SK-N-SH (cell line): ENCODE measurements at regions not wholly inside any gene's neighbourhood (a gene's known extent, or its start where the extent isn't known, plus 50 kb on each side); places are given as distances from the start of the nearest gene placed in this dataset.

Experiments used
- CTCF ChIA-PET: fragments of 300-600, 350-600 bp; formaldehyde crosslinking; extraction: SDS; loops from one replicate; lab custom pipeline; 2021; lab: Yijun Ruan, JAX
- POLR2A ChIA-PET: fragments of 350-600 bp; sonication (Branson Sonifier 250); formaldehyde crosslinking; extraction: SDS; loops from one replicate; lab custom pipeline; 2020; ENCODE audit warnings: antibody characterized with exemption, inconsistent platforms; lab: Yijun Ruan, JAX
- DNase-seq: peaks from one replicate; pipeline ENCODE4 v3.0.0; 2012
- H2AFZ ChIP-seq: fragments of 200-600 bp; sonication (generic); 2 replicates; pipeline ENCODE4 v1.8.1; 2016; ENCODE audit warnings: antibody characterized with exemption, mild to moderate bottlenecking, low read depth
- H3F3A ChIP-seq: fragments of 200-600 bp; sonication (generic); replicated peaks from 2 replicates; pipeline ENCODE3; 2016; ENCODE audit warnings: antibody characterized with exemption, mild to moderate bottlenecking; ENCODE audit not compliant: insufficient read depth
- H3K27ac ChIP-seq, 2 experiments: fragments of 200-500 bp in 1 of 2; fragments of 200-600 bp in 1 of 2; sonication (Bioruptor generic) in 1 of 2; sonication (generic), shearing (Covaris generic) in 1 of 2; 2 replicates each; pipeline versions ENCODE4 v1.5.1 to v1.6.1; 2014 to 2016; ENCODE audit warnings: low read depth in 2 of 2, inconsistent platforms in 1 of 2, low read length in 1 of 2, mild to moderate bottlenecking in 1 of 2, mixed read lengths in 1 of 2
- H3K27me3 ChIP-seq: fragments of 200-600 bp; sonication (generic), shearing (Covaris generic); 2 replicates; pipeline ENCODE4 v1.6.1; 2016; ENCODE audit warnings: mixed run types; ENCODE audit not compliant: insufficient read depth
- H3K36me3 ChIP-seq, 2 experiments: fragments of 200-500 bp in 1 of 2; fragments of 200-600 bp in 1 of 2; sonication (Bioruptor generic) in 1 of 2; sonication (generic) in 1 of 2; replicated peaks in 1 of 2; 2 replicates each; pipeline versions ENCODE3 to v1.5.1; 2014 to 2016; ENCODE audit warnings: low read length in 1 of 2, mild to moderate bottlenecking in 1 of 2; ENCODE audit not compliant: insufficient read depth in 2 of 2, control insufficient read depth in 1 of 2
- H3K4me1 ChIP-seq, 2 experiments: fragments of 200-500 bp in 1 of 2; fragments of 200-600 bp in 1 of 2; sonication (Bioruptor generic) in 1 of 2; sonication (generic), shearing (Covaris generic) in 1 of 2; 2 replicates each; pipeline versions ENCODE4 v1.5.1 to v1.6.1; 2014 to 2016; ENCODE audit warnings: low read depth in 1 of 2, low read length in 1 of 2, mixed run types in 1 of 2; ENCODE audit not compliant: insufficient read depth in 2 of 2, control insufficient read depth in 1 of 2
- H3K4me2 ChIP-seq: fragments of 200-600 bp; sonication (generic), shearing (Covaris generic); 2 replicates; pipeline ENCODE4 v1.6.1; 2017; ENCODE audit warnings: mixed run types
- H3K4me3 ChIP-seq, 2 experiments: fragments of 200-500 bp in 1 of 2; fragments of 200-600 bp in 1 of 2; sonication (Bioruptor generic) in 1 of 2; sonication (generic), shearing (Covaris generic) in 1 of 2; 2 replicates each; pipeline versions ENCODE4 v1.5.1 to v1.8.1; 2014 to 2016; ENCODE audit warnings: low read depth in 2 of 2, inconsistent platforms in 1 of 2, low read length in 1 of 2, mild to moderate bottlenecking in 1 of 2, mixed read lengths in 1 of 2, moderate library complexity in 1 of 2
- H3K79me2 ChIP-seq: fragments of 200-600 bp; sonication (generic); 2 replicates; pipeline ENCODE4 v1.8.1; 2017; ENCODE audit warnings: mild to moderate bottlenecking; ENCODE audit not compliant: insufficient read depth
- H3K9ac ChIP-seq: fragments of 200-600 bp; sonication (generic); 2 replicates; pipeline ENCODE4 v1.6.1; 2017; ENCODE audit warnings: mixed run types
- H3K9me2 ChIP-seq: fragments of 200-600 bp; sonication (generic); 2 replicates; pipeline ENCODE4 v1.6.1; 2017; ENCODE audit warnings: mixed run types
- H3K9me3 ChIP-seq: fragments of 200-600 bp; sonication (generic); 2 replicates; pipeline ENCODE4 v1.6.1; 2017; ENCODE audit warnings: mixed run types, mild to moderate bottlenecking, moderate library complexity
- H4K20me1 ChIP-seq: fragments of 200-600 bp; sonication (generic); 2 replicates; pipeline ENCODE4 v1.6.1; 2017; ENCODE audit warnings: mild to moderate bottlenecking, mixed run types; ENCODE audit not compliant: insufficient read depth
- ELF1 ChIP-seq: IDR thresholded peaks from 2 replicates; pipeline ENCODE4 v1.4.0; 2012
- EP300 ChIP-seq, 2 experiments: IDR thresholded peaks; 2 replicates each; pipeline versions ENCODE4 v1.4.0 to v1.6.1; 2012; ENCODE audit warnings: borderline replicate concordance in 1 of 2, low read depth in 1 of 2, low read length in 1 of 2
- FOSL2 ChIP-seq: IDR thresholded peaks from 2 replicates; pipeline ENCODE4 v1.4.0; 2012; ENCODE audit warnings: low read depth, mild to moderate bottlenecking, moderate library complexity, borderline replicate concordance
- GABPA ChIP-seq: IDR thresholded peaks from 2 replicates; pipeline ENCODE4 v1.4.0; 2012; ENCODE audit warnings: low read depth, mild to moderate bottlenecking
- JUND ChIP-seq: IDR thresholded peaks from 2 replicates; pipeline ENCODE4 v1.4.0; 2012
- NFIC ChIP-seq: IDR thresholded peaks from 2 replicates; pipeline ENCODE4 v1.4.0; 2012; ENCODE audit warnings: borderline replicate concordance
- POLR2AphosphoS5 ChIP-seq: IDR thresholded peaks from 2 replicates; pipeline ENCODE4 v1.6.1; 2012; ENCODE audit warnings: low read depth, low read length
- RAD21 ChIP-seq: IDR thresholded peaks from 2 replicates; pipeline ENCODE4 v1.6.1; 2012; ENCODE audit warnings: mild to moderate bottlenecking, low read length
- RCOR1 ChIP-seq: fragments of 150-350 bp; IDR thresholded peaks from 2 replicates; pipeline ENCODE4 v1.6.1; 2017; ENCODE audit warnings: antibody characterized with exemption, low read length
- RXRA ChIP-seq: IDR thresholded peaks from 2 replicates; pipeline ENCODE4 v1.4.0; 2012; ENCODE audit warnings: low read depth, mild to moderate bottlenecking, borderline replicate concordance
- SIN3A ChIP-seq: IDR thresholded peaks from 2 replicates; pipeline ENCODE4 v1.6.1; 2012; ENCODE audit warnings: low read depth, mild to moderate bottlenecking, low read length, moderate library complexity, borderline replicate concordance
- SMC3 ChIP-seq: IDR thresholded peaks from 2 replicates; pipeline ENCODE4 v1.6.1; 2012; ENCODE audit warnings: low read depth, low read length, improper control_type of control experiment
- TAF1 ChIP-seq: IDR thresholded peaks from 2 replicates; pipeline ENCODE4 v1.6.1; 2012; ENCODE audit warnings: low read depth, mild to moderate bottlenecking, low read length, moderate library complexity, borderline replicate concordance
- TCF12 ChIP-seq: IDR thresholded peaks from 2 replicates; pipeline ENCODE4 v1.4.0; 2012
- TEAD4 ChIP-seq: IDR thresholded peaks from 2 replicates; pipeline ENCODE4 v1.4.0; 2012; ENCODE audit warnings: mild to moderate bottlenecking, borderline replicate concordance; ENCODE audit not compliant: insufficient read depth
- WGBS: methylation state at CpG from one replicate; pipeline ENCODE4 v1.1.6; 2017; ENCODE audit warnings: low lambda C conversion rate; 5-methylcytosine and 5-hydroxymethylcytosine counted together
- TF ChIP-seq, protein P1 (sequence below): IDR thresholded peaks from 2 replicates; pipeline ENCODE4 v1.4.0; 2012; ENCODE audit warnings: low read depth
- TF ChIP-seq, protein P2 (sequence below): IDR thresholded peaks from 2 replicates; pipeline ENCODE4; 2012
- TF ChIP-seq, protein P3 (sequence below): fragments of 150-350 bp; IDR thresholded peaks from 2 replicates; pipeline ENCODE4 v1.6.1; 2017; ENCODE audit warnings: antibody characterized with exemption, low read length, low read depth, borderline replicate concordance
- TF ChIP-seq, protein P4 (sequence below): fragments of 200-600 bp; sonication (generic); IDR thresholded peaks from 2 replicates; pipeline ENCODE4 v1.6.1; 2017; ENCODE audit warnings: antibody characterized with exemption, mild to moderate bottlenecking, moderate library complexity

DNA sequence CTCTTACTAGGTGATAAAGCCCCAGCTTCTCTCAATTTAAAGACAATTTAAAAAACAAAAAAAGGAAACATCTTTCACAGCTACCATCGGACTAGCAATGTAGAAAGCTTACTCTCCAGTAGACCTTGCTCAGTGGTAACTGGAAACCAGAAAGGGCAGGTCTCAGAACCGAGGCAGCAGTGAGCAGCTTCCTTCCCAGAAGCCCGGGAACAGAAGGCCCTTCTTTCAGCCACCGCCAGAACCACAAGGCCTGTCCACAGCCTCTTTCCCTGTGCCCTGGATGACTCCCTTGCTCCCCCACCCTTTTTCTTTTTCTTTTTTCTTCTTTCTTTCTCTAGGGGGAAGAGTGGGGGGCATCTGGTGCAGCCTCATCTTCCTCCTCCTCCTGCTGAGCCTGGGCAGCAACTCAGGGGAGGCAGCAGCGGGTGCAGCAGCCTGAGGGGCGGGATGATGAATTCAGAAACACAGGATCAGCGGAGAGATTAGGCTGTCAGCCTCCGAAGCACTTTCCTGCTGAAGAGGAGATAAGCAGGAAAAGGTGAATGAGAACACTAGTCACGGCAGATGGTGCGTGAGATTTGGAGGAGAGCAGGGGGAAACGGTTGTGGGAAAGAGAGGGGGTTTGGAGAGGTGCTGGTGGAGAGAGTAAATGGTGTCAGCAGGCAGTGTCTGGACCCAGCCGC lies 158.5 kb downstream of the ID4 start (continued):
- TF ChIP-seq RCOR1 (no peak), TCF12 (no peak), TAF1 (no peak)

DNA sequence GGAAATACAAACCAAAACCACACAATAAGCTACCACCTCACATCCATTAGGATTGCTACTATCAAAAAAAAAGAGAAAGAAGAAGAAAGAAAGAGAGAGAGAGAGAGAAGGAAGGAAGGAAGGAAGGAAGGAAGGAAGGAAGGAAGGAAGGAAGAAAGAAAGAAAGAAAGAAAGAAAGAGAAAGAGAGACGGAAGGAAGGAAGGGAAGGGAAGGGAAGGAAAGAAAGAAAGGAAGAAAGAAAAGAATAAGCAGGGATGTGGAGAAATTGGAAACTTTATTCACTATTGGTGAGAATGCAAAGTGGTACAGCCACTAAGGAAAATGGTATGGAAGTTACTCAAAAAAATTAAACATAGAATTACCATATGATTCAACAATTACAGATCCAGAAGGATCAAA lies 159.9 kb downstream of the ID4 start:
- Histone ChIP-seq H3F3A (no peaks in the 10 kb centered on the region), H3K4me2 (no peak overlapping the region), H3K4me1 (no peaks in the 10 kb centered on the region), H3K4me3 (no peak overlapping the region), H2AFZ (no peak overlapping the region), H3K27ac (no peak overlapping the region), H3K27me3 (no peaks in the 10 kb centered on the region), H4K20me1 (no peaks in the 10 kb centered on the region), H3K9me2 (no peaks in the 10 kb centered on the region), H3K9ac (no peak overlapping the region), H3K36me3 (no peaks in the 10 kb centered on the region)
- CTCF ChIA-PET, result no interaction called here
- DNase-seq, result no peak
- POLR2A ChIA-PET, result no interaction called here
- WGBS, result 65% methylated on average over 1 of the region's 1 CpG
- TF ChIP-seq, protein P1, sequence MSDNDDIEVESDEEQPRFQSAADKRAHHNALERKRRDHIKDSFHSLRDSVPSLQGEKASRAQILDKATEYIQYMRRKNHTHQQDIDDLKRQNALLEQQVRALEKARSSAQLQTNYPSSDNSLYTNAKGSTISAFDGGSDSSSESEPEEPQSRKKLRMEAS, result no peak
- TF ChIP-seq, protein P2, sequence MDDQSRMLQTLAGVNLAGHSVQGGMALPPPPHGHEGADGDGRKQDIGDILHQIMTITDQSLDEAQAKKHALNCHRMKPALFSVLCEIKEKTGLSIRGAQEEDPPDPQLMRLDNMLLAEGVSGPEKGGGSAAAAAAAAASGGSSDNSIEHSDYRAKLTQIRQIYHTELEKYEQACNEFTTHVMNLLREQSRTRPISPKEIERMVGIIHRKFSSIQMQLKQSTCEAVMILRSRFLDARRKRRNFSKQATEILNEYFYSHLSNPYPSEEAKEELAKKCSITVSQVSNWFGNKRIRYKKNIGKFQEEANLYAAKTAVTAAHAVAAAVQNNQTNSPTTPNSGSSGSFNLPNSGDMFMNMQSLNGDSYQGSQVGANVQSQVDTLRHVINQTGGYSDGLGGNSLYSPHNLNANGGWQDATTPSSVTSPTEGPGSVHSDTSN, result no peak
- TF ChIP-seq, protein P3, sequence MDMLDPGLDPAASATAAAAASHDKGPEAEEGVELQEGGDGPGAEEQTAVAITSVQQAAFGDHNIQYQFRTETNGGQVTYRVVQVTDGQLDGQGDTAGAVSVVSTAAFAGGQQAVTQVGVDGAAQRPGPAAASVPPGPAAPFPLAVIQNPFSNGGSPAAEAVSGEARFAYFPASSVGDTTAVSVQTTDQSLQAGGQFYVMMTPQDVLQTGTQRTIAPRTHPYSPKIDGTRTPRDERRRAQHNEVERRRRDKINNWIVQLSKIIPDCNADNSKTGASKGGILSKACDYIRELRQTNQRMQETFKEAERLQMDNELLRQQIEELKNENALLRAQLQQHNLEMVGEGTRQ, result no peak
- TF ChIP-seq SMC3, result no peak
- TF ChIP-seq EP300 (IDR thresholded peaks at IDR 0.05; ENCODE audit: borderline replicate concordance in 1 of 2, low read depth in 1 of 2, low read length in 1 of 2), result no peak
- no peak for TF ChIP-seq GABPA
- no peak for TF ChIP-seq RXRA
- TF ChIP-seq TCF12, result no peak
- TF ChIP-seq SIN3A, result no peak
- no peak for TF ChIP-seq NFIC
- TF ChIP-seq, protein P4, sequence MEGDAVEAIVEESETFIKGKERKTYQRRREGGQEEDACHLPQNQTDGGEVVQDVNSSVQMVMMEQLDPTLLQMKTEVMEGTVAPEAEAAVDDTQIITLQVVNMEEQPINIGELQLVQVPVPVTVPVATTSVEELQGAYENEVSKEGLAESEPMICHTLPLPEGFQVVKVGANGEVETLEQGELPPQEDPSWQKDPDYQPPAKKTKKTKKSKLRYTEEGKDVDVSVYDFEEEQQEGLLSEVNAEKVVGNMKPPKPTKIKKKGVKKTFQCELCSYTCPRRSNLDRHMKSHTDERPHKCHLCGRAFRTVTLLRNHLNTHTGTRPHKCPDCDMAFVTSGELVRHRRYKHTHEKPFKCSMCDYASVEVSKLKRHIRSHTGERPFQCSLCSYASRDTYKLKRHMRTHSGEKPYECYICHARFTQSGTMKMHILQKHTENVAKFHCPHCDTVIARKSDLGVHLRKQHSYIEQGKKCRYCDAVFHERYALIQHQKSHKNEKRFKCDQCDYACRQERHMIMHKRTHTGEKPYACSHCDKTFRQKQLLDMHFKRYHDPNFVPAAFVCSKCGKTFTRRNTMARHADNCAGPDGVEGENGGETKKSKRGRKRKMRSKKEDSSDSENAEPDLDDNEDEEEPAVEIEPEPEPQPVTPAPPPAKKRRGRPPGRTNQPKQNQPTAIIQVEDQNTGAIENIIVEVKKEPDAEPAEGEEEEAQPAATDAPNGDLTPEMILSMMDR, result no peak
- TF ChIP-seq RCOR1, result no peak
- TF ChIP-seq ELF1, result no peak
- no peak for TF ChIP-seq FOSL2
- TF ChIP-seq TEAD4, result no peak
- no peak for TF ChIP-seq POLR2AphosphoS5
- no peak for TF ChIP-seq RAD21
- TF ChIP-seq JUND, result no peak
- TF ChIP-seq, all 33 proteins: peak for 0
- Histone ChIP-seq H3K79me2 (no peaks in the 10 kb centered on the region), H3K9me3 (no peaks in the 10 kb centered on the region)
